Heart left ventricle (tissue), 13 donors: ENCODE measurements at regions not wholly inside any gene's neighbourhood (a gene's known extent, or its start where the extent isn't known, plus 50 kb on each side); places are given as distances from the start of the nearest gene placed in this dataset.

Experiments used
- CTCF ChIP-seq, 12 donors: fragments of 200-600 bp; sonication (generic) in 4 of 12; IDR thresholded peaks; one replicate each; pipeline versions ENCODE4 v1.5.0 to v1.8.0; 2018 to 2022; ENCODE audit warnings: antibody characterized with exemption in 12 of 12, mild to moderate bottlenecking in 5 of 12
- POLR2A ChIP-seq, 2 donors: fragments of 450-650 bp; IDR thresholded peaks; one replicate each; pipeline ENCODE4 v1.6.1; 2017; ENCODE audit warnings: antibody characterized with exemption in 2 of 2, mild to moderate bottlenecking in 2 of 2, moderate library complexity in 2 of 2
- donor health status: ischemic (EF 13 %, LVEDD 7.1; RV severe dilation, severe dysfunction).
- donor health status: DM: no; HTN: yes; CAD: no.
- donor health status: DM: no; HTN: no; CAD: no.
- donor health status: ischemic (EF 25% LVEDD 6.9; RV normal size, moderate dysfunction).
- donor health status: ischemic (EF 25% LVEDD 5.7; RV mildly dilated, moderate dysfunction).
- donor health status: ischemic (EF 35%, LVEDD 5.7; RV mildly dilated, moderate dysfunction).
- donor health status: nonischemic (EF 11% LVEDD 7.7; RV severe dilation, severe dysfunction).
- donor health status: DM: yes; HTN: yes; CAD: no.
- donor health status: PGD.
- donor health status: ischemic (EF 29% LVEDD 5.4; RV normal size, mild dysfunction).
- donor health status: nonischemic (EF 23%, LVEDD 6.1; RV moderate dilation, normal function).

DNA sequence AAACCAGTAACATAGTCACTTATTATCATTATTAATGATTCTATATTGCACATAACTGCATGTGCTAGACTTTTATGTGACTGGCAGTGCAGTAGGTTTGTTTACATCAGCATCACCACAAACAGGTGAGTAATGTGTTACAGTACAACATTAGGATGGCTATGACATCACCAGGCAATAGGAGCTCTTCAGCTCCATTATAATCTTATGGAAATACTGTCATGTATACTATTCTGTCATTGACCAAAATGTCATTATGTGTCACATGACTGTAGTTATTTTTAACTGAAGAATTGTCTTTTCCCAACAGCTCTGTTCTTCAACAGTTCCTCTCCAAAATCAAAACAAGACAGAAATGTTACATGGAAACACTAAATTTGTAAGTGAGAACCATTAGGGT, 96.3 kb downstream of the C18orf54 start:
- no peak for TF ChIP-seq CTCF (IDR thresholded peaks at IDR 0.05)
- TF ChIP-seq POLR2A (IDR thresholded peaks at IDR 0.05): no peak
